ENCODE measurements at regions not wholly inside any gene's neighbourhood (a gene's known extent, or its start where the extent isn't known, plus 50 kb on each side); places are given as distances from the start of the nearest gene placed in this dataset.
A peak's percentile ranks its signal among the peaks of the same experiment; 100 is the strongest.

- H3K27me3 ChIP-seq (ENCODE audit: control insufficient read depth, insufficient read depth, low read length): no peaks in the 10 kb centered on the region
- H3K36me3 ChIP-seq (ENCODE audit: control insufficient read depth in 2 of 3, insufficient read depth in 3 of 3, low read length in 3 of 3): no peaks in the 10 kb centered on the region
- no peak overlapping the region for H3K9ac ChIP-seq (ENCODE audit: low read length in 3 of 3)
- no peak overlapping the region for H3K27ac ChIP-seq (ENCODE audit: low read depth in 2 of 2, low read length in 2 of 2)
- H3K9me3 ChIP-seq (ENCODE audit: control insufficient read depth in 2 of 3, insufficient read depth in 1 of 3, low read length in 3 of 3): no peaks in the 10 kb centered on the region
- peaks cover 0 to 1% (median 0%) of the 10 kb centered on the region in 3 donors for H3K4me1 ChIP-seq (ENCODE audit: control insufficient read depth in 2 of 3, insufficient read depth in 2 of 3, low read depth in 1 of 3, low read length in 3 of 3)
- FAIRE-seq (no peak), DNase-seq (peak in 3 of 5 donors; percentile 23 to 78 (median 67))
- H3K4me3 ChIP-seq (ENCODE audit: low read length in 3 of 3): no peak overlapping the region
- intact Hi-C loops (cut with DNase I): no loop called here
- no peak for TF ChIP-seq CTCF (IDR thresholded peaks at IDR 0.05; ENCODE audit: borderline replicate concordance, extremely low read depth, insufficient read depth)
Measured at GRCh38 chr3:182570946-182571594, 222.2 kb upstream of the ATP11B start.

- Histone ChIP-seq H3K4me3 (ENCODE audit: low read length in 3 of 3) (no peak overlapping the region), H3K9ac (ENCODE audit: low read length in 3 of 3) (no peak overlapping the region), H3K36me3 (ENCODE audit: control insufficient read depth in 2 of 3, insufficient read depth in 3 of 3, low read length in 3 of 3) (no peaks in the 10 kb centered on the region), H3K27ac (ENCODE audit: low read depth in 2 of 2, low read length in 2 of 2) (no peak overlapping the region), H3K27me3 (ENCODE audit: control insufficient read depth, insufficient read depth, low read length) (no peaks in the 10 kb centered on the region), H3K4me1 (ENCODE audit: control insufficient read depth in 2 of 3, insufficient read depth in 2 of 3, low read depth in 1 of 3, low read length in 3 of 3) (no peaks in the 10 kb centered on the region), H3K9me3 (ENCODE audit: control insufficient read depth in 2 of 3, insufficient read depth in 1 of 3, low read length in 3 of 3) (no peaks in the 10 kb centered on the region)
- DNase-seq: no peak
- FAIRE-seq: no peak
- intact Hi-C loops (cut with DNase I): no loop called here
- TF ChIP-seq CTCF (IDR thresholded peaks at IDR 0.05; ENCODE audit: borderline replicate concordance, extremely low read depth, insufficient read depth): no peak
Measured at GRCh38 chr3:182575941-182576340, 217.4 kb upstream of the ATP11B start.

GRCh38 chr3:182583545-182583944, 209.8 kb upstream of the ATP11B start:
- H3K4me1 ChIP-seq (ENCODE audit: control insufficient read depth in 2 of 3, insufficient read depth in 2 of 3, low read depth in 1 of 3, low read length in 3 of 3): no peaks in the 10 kb centered on the region
- DNase-seq (no peak), FAIRE-seq (no peak)
- no peaks in the 10 kb centered on the region for H3K27me3 ChIP-seq (ENCODE audit: control insufficient read depth, insufficient read depth, low read length)
- H3K9ac ChIP-seq (ENCODE audit: low read length in 3 of 3): no peak overlapping the region
- no peak overlapping the region for H3K27ac ChIP-seq (ENCODE audit: low read depth in 2 of 2, low read length in 2 of 2)
- no peak for TF ChIP-seq CTCF (IDR thresholded peaks at IDR 0.05; ENCODE audit: borderline replicate concordance, extremely low read depth, insufficient read depth)
- no peaks in the 10 kb centered on the region for H3K36me3 ChIP-seq (ENCODE audit: control insufficient read depth in 2 of 3, insufficient read depth in 3 of 3, low read length in 3 of 3)
- intact Hi-C loops (cut with DNase I): no loop called here
- no peak overlapping the region for H3K4me3 ChIP-seq (ENCODE audit: low read length in 3 of 3)
- H3K9me3 ChIP-seq (ENCODE audit: control insufficient read depth in 2 of 3, insufficient read depth in 1 of 3, low read length in 3 of 3): no peaks in the 10 kb centered on the region

Data from kidney (tissue), 13 donors.